Neural progenitor cell (in vitro differentiated cells): ENCODE measurements at regions not wholly inside any gene's neighbourhood (a gene's known extent, or its start where the extent isn't known, plus 50 kb on each side); places are given as distances from the start of the nearest gene placed in this dataset.

Experiments used
- EZH2 ChIP-seq: fragments of 200-600 bp; sonication (generic); IDR thresholded peaks from 2 replicates; pipeline ENCODE4 v1.6.1; 2017; ENCODE audit warnings: antibody characterized with exemption, mild to moderate bottlenecking, moderate library complexity
- EZH2phosphoT487 ChIP-seq: fragments of 200-600 bp; sonication (generic); IDR thresholded peaks from 2 replicates; pipeline ENCODE4 v1.6.1; 2017; ENCODE audit warnings: antibody characterized with exemption
- TF ChIP-seq, protein P1 (sequence below): fragments of 200-600 bp; sonication (generic); IDR thresholded peaks from 2 replicates; pipeline ENCODE4 v1.5.1; 2017; ENCODE audit warnings: antibody characterized with exemption, mild to moderate bottlenecking

DNA sequence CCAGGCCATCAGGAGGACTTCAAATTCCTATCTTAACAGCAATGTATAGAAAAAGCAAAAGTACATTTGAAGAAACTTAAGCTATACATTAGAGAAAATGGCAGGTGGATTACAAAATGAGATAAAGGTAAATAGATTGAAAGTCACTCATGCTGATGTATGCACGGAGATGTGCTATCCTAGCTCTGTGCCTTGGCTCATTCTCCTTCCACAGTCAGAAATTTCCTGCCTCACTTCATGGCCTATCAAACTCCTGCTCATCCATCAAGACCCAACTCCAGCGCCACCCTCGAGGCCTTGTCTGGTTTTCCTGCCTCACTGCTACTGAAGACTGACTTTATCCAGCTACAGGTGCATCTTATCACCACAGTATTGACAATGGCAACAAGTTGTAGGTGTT, 72.9 kb downstream of the NSMCE3 start:
- TF ChIP-seq, protein P1, sequence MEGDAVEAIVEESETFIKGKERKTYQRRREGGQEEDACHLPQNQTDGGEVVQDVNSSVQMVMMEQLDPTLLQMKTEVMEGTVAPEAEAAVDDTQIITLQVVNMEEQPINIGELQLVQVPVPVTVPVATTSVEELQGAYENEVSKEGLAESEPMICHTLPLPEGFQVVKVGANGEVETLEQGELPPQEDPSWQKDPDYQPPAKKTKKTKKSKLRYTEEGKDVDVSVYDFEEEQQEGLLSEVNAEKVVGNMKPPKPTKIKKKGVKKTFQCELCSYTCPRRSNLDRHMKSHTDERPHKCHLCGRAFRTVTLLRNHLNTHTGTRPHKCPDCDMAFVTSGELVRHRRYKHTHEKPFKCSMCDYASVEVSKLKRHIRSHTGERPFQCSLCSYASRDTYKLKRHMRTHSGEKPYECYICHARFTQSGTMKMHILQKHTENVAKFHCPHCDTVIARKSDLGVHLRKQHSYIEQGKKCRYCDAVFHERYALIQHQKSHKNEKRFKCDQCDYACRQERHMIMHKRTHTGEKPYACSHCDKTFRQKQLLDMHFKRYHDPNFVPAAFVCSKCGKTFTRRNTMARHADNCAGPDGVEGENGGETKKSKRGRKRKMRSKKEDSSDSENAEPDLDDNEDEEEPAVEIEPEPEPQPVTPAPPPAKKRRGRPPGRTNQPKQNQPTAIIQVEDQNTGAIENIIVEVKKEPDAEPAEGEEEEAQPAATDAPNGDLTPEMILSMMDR, result no peak
- TF ChIP-seq EZH2 (no peak), EZH2phosphoT487 (no peak)
